ENCODE measurements at regions not wholly inside any gene's neighbourhood (a gene's known extent, or its start where the extent isn't known, plus 50 kb on each side); places are given as distances from the start of the nearest gene placed in this dataset.

GRCh38 chr10:49463605-49464004 lies 67.7 kb upstream of the DRGX start:
- DNase-seq = no peak

- no peak for DNase-seq
These were observed 63.0 kb upstream of the DRGX start for GRCh38 chr10:49458869-49459268.

GRCh38 chr10:49457686-49458085 lies 61.8 kb upstream of the DRGX start:
- peak; percentile 7 for DNase-seq

- no peak for DNase-seq
These were observed 53.0 kb upstream of the DRGX start for GRCh38 chr10:49448924-49449323.

GRCh38 chr10:49446031-49446430 lies 50.1 kb upstream of the DRGX start:
- peak; percentile 25 for DNase-seq
